ENCODE measurements at regions not wholly inside any gene's neighbourhood (a gene's known extent, or its start where the extent isn't known, plus 50 kb on each side); places are given as distances from the start of the nearest gene placed in this dataset.

- no peak for ATAC-seq (ENCODE audit: low FRiP score)
- DNase-seq (ENCODE audit: low spot score), result no peak
- TF ChIP-seq, protein P1, sequence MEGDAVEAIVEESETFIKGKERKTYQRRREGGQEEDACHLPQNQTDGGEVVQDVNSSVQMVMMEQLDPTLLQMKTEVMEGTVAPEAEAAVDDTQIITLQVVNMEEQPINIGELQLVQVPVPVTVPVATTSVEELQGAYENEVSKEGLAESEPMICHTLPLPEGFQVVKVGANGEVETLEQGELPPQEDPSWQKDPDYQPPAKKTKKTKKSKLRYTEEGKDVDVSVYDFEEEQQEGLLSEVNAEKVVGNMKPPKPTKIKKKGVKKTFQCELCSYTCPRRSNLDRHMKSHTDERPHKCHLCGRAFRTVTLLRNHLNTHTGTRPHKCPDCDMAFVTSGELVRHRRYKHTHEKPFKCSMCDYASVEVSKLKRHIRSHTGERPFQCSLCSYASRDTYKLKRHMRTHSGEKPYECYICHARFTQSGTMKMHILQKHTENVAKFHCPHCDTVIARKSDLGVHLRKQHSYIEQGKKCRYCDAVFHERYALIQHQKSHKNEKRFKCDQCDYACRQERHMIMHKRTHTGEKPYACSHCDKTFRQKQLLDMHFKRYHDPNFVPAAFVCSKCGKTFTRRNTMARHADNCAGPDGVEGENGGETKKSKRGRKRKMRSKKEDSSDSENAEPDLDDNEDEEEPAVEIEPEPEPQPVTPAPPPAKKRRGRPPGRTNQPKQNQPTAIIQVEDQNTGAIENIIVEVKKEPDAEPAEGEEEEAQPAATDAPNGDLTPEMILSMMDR (IDR thresholded peaks at IDR 0.05), result no peak
Observed at GRCh38 chr22:47782328-47783075, 1020.1 kb downstream of the TBC1D22A start.

DNA sequence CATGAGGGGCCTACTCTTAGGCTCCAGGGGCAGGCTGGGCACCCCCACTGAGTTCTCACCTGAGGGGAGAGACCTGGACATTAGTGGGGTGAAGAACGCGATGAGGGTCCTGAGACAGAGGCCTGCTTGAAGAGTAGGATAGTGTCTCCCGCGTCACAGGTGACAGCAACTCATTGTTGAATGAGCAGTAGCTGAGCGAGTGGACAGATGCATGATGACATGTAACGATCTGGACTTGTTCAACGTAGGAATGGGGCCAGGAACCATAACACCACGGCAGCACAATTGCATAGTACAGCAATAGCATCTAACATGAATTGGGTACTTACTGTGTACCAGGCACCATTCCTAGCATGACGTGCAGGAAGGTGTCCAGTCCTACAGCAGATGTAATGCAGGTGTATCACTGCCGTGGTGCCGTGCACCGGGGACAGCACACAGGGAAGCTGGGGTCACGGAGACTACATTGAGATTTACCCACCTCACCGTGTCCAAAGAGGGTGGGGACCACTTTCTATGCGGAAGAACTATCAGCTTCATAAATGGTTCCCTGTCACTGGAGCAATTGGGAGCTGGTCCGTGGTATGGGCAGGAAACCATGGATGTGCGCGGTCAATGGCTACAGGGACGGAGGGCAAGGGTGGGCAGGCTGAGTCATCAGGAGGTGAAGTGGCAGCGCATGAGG is 1019.1 kb downstream of the TBC1D22A start:
- TF ChIP-seq, protein P1 (IDR thresholded peaks at IDR 0.05), result no peak
- ATAC-seq (ENCODE audit: low FRiP score) (peak; percentile 33), DNase-seq (ENCODE audit: low spot score) (no peak)

DNA sequence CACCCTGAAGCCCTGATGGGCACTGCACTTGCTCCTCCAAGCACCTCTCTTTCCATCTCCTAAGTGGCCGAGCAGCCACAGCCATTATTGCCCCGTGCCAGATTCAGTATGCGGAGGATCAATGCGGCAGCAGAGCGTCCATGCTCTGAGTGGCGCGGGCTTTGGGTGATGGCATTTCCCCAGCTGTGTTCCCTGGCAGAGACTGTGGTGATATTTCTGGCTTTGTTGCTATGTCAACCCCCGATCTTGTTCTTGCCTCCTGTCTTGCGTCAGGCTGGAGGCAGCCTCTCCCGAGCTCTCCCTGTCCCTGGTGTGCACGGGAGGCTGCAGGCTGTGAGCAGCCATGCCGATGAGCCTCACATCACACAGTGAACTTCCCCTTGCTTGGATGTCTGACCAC is 1018.6 kb downstream of the TBC1D22A start:
- no peak for ATAC-seq (ENCODE audit: low FRiP score)
- TF ChIP-seq, protein P1 (IDR thresholded peaks at IDR 0.05), result no peak
- DNase-seq (ENCODE audit: low spot score), result no peak

GRCh38 chr22:47780281-47780875 is 1017.9 kb downstream of the TBC1D22A start:
- ATAC-seq (ENCODE audit: low FRiP score) (no peak), DNase-seq (ENCODE audit: low spot score) (no peak)
- TF ChIP-seq, protein P1 (IDR thresholded peaks at IDR 0.05), result no peak

DNA sequence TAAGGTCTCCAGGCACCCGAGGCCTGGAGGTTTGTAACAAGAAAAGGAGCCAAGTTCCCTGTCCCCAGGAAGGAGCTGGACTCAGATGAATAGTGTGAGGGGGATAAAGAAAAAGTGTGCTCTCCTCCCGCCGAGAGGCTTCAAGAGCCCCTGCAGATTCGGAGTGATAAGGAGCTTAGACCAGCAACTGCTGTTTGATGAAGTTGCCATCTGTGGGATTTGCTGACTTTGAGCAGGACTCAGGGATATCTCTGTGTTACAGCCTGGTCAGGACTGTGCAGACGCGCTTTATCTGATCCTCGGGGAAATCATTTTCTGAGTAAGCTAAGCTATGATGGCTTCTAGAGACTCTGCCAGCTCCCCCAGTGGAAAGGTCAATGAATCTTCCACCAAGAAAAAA is 1017.0 kb downstream of the TBC1D22A start:
- TF ChIP-seq, protein P1 (IDR thresholded peaks at IDR 0.05), result no peak
- no peak for DNase-seq (ENCODE audit: low spot score)
- no peak for ATAC-seq (ENCODE audit: low FRiP score)

GRCh38 chr22:47778160-47778658 is 1015.8 kb downstream of the TBC1D22A start:
- DNase-seq (ENCODE audit: low spot score) (no peak), ATAC-seq (ENCODE audit: low FRiP score) (no peak)
- TF ChIP-seq, protein P1 (IDR thresholded peaks at IDR 0.05), result no peak

All from omental fat pad (tissue), 3 donors.